ENCODE measurements at regions not wholly inside any gene's neighbourhood (a gene's known extent, or its start where the extent isn't known, plus 50 kb on each side); places are given as distances from the start of the nearest gene placed in this dataset.

DNA sequence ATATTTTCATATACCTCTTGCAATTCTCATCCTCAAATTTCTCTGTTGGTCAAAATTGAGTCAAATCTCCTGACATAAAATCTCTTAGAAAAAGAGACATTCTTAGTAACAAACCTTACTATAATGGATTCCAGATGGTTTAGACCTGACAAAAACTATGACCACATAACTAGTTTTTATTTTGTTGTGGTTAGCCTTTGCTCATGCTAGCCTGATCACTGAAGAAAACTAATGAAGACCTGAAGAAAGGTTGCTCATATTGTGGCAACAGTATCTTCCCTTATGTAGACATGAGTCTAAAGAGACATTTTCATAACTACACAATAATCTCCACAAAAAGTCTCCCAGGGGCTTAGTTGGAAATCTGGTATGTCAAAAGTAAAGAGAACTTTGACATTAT lies 274.1 kb upstream of the TMEM161B start:
- DNase-seq, result no peak

DNA sequence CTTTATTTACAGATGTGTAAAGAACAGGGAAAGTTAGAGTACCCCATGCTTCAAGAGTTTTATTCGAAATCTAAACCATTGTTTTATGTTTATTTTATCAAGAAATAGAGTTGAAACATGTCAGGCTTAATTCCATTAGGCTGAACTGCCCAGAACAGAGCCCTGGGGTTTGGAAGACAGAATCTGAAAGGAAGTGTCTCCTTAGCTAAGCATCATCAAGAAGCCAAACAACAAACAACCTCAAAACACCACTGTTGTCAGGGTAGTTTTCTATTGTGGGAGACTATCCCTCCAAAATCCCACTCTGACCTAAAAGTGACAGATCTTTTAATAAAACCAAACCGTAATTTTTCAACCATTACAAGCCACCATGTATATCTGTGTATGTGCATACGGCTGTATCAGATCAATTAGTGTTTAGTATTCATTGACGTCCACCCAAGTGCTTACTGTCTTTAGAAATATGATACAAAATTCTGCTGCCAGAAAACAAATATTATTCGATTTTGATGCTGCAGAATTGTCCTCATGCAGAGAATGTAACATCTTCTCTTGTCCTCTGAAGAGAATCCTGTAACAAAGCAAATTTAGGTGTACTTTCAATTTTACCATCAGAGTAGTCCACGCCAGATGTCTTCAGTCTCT lies 271.9 kb upstream of the TMEM161B start:
- DNase-seq, result no peak

DNA sequence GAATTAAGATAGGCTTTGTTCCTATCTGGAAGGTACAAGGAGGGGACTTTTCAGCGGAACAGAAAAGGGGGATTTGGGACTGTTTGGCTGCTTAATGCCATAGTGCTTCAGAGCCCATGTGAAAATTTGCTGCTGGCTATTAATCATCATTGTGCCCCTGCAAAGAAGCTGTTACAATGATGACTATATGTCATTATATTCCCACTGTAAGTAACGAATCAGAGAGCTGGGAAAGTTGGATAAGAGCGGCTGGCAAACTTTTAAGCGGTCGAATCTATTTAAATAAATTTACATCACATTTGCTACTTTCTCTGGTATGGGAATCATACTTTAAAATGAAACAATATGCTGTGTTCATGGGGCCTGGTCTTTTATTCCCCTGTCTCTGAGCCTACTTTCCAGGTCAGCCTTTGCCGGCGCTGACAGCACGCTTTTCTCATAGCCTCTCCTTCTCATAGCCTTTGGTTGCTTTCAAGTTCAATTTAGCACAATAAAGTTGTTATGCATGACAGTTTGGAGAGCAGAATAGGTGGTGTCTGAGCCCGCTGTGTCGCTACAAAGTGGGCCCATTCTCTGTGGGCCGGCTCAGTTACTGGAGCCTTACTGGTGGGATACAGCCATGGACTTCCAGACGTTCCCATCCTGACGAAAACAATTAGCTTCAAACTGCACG lies 271.2 kb upstream of the TMEM161B start:
- no peak for DNase-seq

DNA sequence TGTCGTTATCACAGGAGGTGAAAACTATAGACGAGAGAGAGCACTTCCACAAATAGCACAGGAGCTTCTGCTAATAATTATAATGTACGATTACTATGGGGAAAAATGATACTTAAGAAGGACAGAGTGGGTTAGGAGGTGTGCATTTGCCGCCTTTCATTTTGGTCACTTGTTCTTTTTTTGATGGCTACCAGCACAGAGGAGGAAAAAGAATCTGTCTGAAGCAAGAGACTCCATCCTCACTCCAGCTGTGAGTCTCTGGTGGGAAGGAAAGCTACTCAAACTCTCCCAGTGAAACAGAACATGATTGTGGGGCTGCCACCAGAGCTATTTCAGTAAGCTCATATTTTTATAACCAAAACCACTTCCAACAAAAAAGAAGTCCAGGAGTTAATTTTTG lies 270.4 kb upstream of the TMEM161B start:
- DNase-seq, result no peak

DNA sequence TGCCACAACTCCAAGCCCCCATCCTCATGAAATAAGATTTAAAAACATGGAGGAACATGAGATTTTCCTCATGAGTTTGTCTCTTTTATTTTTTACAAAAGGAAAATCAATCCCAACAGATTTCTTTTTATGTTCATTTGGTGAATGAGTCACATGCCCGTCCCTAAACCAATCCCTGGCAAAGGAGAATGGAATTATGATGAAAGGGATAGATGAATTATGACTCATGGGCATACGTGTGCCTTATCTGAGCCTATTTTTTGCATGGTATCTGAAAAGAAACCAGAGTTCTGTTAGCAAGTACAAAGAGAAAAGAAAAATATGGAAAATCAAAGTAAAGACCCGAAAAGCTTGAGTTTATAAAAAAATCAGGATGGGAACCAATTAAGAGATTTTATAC lies 267.5 kb upstream of the TMEM161B start:
- DNase-seq, result no peak

DNA sequence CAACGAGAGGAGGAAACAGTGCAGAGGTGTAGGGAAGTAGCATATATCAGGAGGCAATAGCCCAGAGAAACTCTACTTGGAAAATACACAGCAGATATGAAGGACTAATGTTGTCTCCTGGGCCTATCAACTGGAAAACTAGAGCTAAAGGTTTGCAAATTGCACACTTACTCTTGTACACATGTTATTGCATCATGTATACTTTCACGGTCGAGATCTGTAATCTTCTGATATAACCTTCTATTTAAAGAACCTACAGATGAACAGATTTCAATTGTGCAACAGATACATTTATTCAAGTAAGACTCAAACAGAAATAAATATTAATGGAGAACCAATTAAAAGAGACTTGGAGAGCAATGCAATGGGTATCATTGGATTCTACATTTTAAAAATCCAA lies 256.3 kb upstream of the TMEM161B start:
- no peak for DNase-seq

DNA sequence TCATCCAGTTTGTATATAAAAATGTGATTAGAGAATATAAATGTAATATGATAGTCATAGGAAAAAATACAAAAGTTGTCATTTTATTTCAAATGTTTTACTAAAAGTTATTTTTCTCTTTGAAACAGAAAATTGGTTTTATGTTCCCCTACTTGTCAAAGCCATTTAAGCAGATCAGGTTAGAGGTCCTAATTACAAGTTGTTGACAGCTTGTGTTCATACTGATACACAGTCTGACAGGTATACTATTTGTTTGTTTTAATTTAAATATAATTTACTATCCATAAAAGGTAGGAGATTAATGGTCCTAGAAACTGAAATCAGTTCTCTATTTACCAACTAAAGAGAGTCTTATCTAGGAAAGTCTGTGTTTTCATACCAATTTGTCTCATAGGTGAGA lies 250.4 kb upstream of the TMEM161B start:
- no peak for DNase-seq

DNA sequence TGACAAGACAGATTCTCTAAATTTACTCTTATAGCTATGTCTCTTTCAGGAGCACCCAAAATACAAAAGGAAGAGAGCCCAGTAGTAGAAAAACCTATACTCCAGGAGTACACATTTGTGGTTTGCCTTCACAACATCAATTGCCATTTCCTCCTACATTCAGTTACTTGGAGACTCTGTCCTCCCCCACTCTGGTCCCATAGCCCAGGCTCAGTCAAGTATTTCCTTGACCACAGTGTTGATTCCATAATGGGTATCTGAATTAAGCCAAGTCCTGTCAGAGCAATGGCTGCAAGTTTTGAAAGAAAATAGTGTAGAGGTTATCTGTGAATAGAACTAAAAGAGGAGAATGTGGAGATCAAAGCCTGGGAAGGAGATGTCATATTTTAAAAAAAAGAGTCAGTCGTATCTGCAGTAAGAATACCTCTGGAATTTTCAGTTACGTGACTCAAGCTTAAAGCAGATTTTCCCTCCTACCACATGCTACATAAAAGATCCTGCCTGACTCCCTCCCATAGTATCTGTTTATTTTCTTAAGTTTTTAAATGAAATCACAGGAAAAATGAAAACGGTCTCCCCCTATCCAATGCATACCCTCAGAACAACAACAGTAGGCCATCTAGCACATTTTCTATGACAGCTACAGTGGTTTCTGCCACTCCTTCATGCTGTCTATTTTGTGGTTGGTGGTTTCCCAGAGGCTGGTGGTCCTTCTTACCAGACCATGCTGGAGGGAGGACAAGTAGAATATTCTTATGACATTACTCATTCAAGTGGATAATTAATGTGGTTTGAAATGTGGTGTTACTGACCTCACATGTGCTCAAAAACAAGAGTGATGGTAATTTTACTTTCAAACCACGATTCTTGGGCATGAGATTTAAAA lies 249.7 kb upstream of the TMEM161B start:
- no peak for DNase-seq

DNA sequence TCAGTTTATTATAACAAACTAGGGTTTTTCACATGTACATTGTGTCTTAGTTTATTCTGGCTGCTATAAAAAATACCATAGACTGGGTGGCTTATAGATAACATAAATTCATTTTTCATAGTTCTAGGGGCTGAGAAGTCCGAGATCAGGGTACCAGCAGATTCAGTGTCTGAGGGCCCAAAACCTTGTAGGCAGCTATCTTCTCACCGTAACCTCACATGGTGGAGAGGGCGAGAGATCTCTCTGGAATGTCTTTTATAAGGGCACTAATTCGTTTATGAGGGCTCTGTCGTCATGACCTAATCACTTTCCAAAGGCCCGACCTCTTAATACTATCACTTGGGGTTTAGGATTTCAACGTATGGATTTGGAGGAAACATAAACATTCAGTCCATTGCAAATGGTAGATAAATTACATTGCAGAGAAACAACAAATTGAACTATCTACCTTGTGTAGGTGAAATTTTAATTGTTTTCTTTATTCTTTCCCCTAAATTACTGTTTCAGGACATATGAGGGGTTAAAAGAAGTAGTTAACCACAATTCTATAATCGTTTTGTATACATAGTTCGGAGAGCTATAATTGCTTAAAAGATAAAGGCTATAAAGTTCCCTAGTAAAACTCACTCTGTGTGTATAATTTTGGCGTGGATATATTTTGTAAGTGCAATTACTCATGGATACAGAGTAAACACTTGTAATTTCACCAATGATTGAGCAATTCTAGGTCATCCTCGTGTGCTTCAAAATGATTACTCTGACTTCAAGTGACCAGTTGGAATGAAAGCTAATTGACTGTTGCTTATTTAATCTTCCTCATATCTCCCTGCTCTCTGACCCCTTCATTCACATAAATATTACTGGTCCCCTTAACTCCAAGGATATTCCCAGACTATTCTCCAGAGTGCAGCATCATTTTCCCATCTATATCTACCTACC lies 247.5 kb upstream of the TMEM161B start:
- no peak for DNase-seq

DNA sequence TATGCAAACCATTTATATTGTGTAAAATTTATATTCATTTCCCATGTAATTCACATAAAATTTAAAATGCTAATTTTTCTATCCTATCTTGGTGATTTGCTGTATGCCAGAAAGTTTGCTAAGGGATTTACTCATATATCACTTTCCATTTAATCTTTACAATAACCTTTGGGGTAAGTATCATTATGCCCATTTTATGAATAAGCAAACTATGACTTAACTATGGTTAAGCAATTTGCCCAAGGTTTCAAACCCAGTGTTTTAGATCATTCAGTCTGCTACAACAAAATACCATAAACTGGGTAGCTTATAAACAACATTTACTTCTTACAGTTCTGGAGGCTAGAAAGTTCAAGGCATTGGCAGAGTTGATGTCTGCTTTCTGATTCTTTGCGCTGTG lies 246.4 kb upstream of the TMEM161B start:
- no peak for DNase-seq

DNA sequence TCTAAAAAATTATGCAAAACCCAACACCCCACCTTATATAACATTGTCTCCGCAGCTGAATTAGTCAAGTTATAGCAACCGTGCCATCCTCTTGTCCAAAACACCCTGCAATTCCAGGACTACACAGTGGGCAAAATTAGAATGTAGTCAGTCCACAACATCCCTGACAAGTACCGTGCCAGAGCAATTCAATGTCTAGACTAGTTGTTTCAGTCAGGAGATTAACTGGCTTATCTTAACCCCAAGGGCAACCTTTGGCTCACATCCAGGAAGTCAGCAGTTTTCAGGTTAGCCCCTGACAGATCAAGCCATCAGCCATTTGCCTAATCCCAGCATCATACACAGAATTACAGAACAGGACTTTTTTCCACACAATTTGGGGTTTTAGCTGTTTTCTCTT lies 240.8 kb upstream of the TMEM161B start:
- DNase-seq, result no peak

DNA sequence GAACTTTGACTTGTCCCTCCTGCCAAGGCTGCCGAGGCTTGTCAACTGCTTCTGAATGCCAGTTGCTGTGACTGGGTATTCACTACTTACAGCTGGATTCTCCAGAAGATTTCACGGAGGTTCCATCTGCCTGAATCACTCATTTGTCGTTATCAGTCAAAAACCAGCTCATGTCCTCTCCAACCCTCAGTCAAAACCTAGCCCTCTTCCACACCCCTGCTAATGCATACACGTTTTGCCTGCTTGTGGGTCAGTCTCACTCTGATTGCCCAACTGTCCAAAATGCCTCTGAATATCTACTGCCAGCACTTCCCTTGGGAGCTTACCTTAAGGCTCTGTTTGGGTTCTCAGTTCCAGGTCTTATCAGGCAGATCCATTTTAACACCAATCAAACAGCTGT lies 238.6 kb upstream of the TMEM161B start:
- DNase-seq, result no peak

DNA sequence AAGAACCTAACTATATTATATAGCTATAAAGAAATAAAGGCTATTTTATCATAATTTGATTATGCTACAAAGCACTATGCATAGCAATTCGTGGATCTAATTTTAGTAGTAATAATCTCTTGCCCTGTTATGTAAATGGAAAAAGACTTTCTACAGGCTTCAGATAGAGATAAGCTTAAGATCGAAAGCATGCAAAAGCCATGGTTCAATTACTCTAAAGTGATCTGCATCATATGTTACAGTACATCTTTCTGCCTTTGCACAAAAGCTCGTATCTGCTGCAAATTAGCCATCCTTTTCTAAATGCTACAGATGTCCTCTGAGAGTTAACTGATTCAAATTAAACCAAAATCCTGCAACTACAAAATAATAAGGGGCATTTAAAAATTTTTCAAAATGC lies 234.8 kb upstream of the TMEM161B start:
- DNase-seq, result no peak

DNA sequence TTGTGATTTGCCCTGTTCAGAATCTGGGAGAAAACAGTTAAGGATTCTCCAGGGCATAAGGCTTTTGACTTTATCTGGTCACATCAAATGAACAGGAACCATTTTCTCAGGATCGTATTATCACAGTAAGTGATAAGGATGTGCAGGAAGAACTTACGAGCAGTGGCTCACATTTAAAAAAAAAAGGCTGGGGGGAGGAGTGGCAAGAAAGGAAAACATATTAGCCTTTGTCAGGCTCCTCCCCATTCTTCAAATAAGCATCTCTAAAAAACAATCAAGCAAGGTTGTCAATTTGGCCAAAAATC lies 234.3 kb upstream of the TMEM161B start:
- DNase-seq, result no peak

DNA sequence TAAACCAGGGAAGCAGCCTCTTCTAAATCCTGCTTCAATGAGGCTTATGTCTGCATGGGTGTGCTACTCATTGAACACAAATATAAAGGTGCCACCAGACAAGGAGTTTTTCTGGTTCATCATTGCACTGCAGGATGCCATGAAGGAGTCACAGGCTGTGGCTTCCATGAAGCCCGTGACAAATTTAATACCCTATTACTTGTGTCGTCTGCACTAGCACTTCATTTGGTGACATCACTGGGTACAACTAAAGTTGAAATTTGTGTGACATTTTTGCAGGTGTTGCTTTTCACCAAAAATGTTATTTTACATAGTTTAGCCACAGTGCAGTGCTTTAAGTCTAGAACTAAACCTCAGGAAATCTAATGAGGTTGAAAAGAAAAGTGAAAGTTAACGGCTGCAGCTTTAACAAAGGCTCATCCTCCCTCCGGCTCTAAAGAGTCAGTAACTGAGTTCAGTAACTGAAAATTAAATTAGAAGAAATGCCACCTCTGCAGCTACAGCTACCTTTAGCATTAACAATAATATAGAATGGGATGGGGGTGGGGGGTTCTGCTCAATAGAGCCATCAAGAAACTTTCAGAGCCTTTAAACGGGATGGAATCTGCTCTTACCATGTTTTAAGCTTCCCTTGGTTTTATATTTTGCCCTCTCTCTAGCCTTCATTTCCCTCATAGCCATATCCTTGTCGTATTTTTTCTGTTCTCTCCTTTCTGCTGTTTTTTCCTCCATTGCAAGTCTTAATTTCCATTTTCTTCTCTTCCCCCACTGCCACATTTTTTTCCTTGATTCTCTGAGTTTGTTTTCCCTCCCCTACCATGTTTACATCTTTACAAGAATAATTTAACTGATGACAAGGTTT lies 233.8 kb upstream of the TMEM161B start:
- peak; percentile 2 for DNase-seq

DNA sequence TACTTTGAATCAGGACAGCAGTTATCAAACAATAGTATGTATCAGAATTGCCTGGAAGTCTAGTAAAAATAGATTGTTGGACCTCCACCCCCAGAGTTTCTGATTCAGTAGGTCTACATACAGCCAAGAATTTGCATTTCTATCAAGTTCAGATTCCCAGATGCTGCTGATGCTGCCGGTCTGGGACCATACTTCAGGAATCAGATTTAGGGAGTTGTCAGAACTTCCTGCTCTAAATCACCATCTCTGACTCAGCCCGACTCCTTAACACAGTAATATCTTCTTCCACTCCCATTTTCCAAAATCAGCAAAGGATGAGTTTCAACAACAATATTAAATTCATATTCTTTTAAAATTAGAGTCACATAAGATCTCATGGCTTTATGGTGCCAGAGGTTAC lies 227.2 kb upstream of the TMEM161B start:
- no peak for DNase-seq

DNA sequence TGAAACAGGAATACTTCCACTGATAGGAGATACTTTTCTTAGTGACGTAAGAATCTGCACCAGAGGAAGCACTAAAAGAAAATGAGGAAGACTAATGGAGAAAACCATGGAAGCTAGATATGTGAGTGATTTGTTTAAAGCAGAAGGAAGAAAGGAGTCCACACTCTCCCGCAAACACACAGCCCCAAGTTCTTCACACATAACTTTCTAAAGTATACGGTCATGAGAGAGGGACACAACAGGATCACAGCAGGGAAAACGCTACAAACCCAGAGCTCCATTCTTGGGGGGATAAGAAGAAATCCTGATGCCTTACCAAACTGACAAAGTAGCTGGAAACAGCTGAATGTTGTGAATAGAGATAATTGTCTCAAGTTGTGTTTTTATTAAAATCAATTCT lies 222.2 kb upstream of the TMEM161B start:
- no peak for DNase-seq

DNA sequence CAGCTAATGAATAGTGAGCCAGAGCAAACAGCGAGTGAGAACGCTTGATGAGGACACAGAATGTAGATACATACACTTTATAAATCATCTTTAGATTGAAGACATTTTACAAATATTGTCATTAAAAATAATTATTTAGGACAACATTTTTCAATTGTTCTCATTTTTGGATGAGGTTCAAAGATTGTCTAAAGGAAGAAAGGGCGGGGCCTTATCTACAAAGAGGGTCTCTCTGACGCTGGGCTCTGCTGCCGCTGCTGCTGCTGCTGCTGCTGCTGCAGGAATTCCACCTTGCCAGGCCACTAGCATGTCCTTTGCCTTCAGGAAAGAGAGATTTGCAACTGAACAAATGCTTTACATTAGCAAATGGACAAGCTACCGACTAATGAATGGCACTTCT lies 220.7 kb upstream of the TMEM161B start:
- no peak for DNase-seq

DNA sequence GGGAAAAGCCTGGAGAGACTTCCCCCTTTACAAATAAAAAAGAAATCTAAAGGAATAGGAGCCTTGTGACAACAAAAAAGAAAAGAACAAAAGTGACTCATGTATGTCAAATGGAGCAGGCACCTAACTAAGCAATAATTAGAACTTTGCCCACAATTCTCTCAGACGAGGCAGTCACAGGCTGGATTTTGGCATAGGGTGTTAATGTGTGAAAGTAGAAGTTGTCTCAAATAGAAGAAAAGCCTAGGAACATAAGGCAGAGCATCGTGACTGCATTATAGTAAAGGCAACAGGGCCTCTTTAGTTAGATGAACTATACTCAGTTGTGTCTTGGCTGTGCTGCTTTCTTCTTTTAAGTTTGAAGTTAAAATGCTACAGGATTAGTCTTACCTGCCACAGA lies 219.9 kb upstream of the TMEM161B start:
- no peak for DNase-seq

DNA sequence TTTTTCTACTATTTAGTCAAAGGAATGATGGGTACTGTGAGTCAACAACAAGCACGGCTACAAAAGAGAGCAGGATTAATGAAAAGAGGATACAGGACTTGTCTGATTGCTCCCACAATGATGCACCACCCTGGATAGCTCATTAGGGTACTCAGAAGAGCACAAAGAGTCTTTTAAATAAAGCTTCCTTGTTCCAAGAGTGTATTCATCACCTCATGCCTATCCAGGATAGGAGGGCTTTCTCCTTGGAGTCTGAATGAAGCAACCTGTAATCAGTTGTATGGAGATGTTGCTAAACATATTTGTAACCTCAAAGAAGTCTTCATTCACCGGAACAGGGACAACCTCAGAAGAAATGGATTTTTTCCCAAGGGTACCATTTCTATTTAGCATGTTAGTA lies 219.5 kb upstream of the TMEM161B start:
- no peak for DNase-seq

DNA sequence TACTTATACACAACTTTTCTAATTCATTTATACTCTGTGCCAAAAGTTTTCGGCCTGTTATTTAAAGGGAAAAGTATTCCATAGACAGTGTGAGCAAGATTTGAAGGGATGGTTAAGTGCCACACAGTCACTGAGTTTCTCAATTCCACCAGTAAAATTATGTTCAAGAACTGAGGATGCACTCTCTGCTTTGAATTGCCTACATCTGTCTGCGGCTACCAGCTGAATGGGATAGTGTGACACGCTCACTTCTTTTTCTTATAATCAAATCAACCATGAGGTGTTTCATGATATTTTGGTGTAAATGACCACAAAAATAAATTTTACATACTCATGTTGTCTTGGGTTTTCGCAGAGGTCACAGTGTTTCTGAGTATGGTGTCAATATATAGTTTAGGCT lies 218.4 kb upstream of the TMEM161B start:
- DNase-seq, result no peak

DNA sequence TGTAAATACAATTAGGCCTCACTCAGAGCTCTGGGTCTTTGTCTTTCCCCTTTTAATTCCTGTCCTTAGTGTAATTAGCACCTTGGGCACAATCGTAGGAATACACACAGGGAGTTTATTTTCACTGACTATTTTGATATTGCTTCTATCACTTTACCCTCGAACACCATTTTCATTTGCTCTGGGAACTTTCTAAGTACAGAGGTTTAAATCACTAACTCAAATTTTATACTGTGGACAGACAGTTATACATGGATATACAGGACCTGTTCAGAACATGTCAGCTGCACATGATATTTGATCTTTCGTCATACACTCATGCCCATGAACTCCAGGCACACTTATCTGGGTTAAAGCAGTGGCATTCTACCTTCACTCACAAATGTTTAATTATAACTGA lies 217.8 kb upstream of the TMEM161B start:
- no peak for DNase-seq
